Hematopoietic multipotent progenitor cell treated with erythropoietin and hydrocortisone succinate and interleukin-3 and kit ligand, for 15 days (in vitro differentiated cells): ENCODE measurements at regions not wholly inside any gene's neighbourhood (a gene's known extent, or its start where the extent isn't known, plus 50 kb on each side); places are given as distances from the start of the nearest gene placed in this dataset.
"Not testable (repeated sequence)": the region's sequence is repeated elsewhere in the genome, so short reads cannot be mapped to it uniquely, and the experiment has no call there.

Experiments used
- DNase-seq: peaks from one replicate; pipeline ENCODE4 v3.0.0-alpha.2; 2015; ENCODE audit warnings: low spot score

DNA sequence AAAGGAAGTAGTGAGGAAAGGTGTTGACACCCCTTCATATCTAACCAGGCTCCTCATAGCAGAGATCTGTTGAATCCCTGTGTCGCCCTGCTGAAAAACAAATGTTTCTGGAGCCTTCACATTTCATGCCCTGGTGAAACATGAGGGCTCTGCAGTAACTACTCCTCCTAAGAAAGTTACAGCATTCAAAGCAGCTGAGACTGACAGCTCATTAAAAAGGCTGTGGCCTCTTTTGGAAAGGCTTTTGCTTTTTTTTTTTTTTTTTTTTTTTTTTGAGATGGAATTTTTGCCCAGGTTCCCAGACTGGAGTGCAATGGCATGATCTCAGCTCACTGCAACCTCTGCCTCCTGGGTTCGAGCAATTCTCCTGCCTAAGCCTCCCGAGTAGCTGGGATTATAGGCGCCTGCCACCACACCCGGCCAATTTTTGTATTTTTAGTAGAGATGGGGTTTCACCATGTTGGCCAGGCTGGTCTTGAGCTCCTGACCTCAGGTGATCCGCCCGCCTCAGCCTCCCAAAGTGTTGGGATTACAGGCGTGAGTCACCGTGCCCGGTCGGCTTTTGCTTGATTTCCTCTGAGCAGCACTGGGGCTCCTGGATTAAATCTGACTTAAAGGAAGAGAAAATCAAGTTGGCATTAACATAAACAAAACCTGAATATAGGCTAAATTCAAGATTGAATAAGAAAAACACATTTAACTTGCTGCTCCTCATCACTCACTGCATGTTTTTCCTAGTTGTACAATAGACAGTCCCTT lies 112.9 kb downstream of the PCSK1 start:
- DNase-seq: not testable (repeated sequence)

DNA sequence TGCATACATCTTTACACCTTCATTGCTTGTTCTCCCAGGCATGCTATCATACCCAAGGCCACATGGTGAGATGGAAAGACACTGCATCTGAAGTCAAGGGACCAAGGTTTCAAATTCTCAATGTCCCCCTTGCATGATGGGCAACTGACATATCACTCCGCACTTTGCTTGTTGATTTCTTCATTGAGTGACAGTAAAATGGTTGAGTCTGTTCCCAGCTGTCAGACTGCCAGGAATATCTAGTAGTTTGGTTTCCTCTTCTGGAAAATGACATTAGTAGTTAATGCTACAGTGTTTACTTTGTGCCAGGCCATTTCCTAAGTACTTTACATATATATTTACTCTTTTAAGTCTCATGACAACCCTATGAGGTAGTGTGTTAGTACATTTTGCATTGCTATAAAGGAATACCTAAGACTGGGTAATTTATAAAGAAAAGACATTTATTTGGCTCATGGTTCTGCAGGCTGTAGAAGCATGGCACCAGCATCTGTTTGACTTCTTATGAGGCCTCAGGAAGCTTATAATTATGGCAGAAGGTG lies 114.4 kb downstream of the PCSK1 start:
- DNase-seq: no peak

DNA sequence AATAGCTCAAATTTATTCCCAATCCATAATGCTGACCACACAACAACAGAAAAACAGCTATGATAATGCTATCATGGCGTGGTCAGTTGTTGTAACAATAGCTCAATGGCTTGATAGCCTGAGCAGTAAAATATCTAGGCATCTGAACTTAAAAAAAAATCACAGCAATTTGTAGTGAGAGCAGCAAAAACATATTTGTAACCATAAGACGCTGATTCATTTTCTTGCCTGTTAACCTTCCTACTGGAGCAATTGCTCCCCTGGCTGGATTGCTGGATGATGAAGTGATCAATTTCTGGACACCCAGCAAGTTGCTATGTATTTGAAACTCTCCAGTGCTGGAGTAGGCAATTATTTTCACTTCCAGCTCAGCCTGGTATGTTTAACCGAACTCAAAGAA lies 115.1 kb downstream of the PCSK1 start:
- DNase-seq: no peak

- DNase-seq: no peak
Observed at GRCh38 chr5:96316487-96316886, 116.6 kb downstream of the PCSK1 start.

DNA sequence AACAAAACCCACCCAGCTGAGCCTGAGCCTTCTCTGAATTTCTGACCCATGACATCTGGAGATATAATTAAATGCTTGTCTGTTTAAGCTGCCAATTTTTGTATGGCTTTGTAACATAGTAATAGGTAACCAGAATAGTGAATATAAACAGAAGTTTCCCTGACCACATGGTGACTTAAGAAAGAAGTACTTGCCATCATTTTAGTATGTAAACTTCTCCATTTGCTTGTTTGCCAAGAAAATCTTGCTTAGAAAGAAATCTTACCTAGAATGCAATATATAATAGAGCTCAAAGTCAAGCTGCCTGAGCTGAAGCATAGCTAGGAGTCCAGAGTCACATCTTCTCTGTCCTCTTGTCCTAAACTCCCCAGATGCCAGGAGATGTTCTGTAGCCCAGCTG lies 117.0 kb downstream of the PCSK1 start:
- DNase-seq: no peak

DNA sequence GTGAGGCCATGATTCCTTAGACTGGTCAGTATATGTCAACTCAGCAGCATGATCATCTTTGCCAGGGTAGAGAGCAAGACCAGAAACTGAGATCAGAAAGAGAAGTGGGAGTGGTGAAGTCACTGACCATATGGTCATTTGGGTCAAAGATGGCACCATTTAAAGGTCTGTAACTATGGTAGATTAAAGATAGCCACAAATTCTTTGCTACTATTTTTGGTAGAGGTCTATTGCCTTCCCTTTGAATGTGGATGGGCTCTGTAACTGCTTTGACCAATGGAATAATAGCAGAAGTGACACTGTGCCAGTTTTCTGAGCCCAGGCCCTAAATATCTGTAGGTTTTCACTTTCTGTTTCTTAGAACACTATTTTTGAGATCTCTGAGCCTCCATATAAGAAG lies 117.6 kb downstream of the PCSK1 start:
- no peak for DNase-seq

DNA sequence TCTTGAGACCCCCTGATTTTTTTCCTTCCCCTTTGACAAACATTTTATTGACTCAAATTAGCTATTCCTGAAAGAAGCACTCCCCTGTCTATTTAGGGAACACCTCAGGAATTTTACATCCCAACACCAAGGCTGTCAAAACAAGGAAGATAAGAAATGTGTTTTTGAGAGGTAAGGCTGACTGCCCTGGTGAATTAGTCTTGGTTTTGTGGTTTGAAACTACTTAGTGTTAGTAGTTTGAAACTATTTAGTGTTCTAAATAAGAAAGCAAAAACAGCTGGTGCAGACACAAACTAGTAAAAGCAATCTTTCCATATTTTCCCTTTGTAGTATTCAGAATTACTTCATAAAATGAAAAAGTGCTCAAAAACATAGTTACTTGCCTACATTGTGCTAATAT lies 120.7 kb downstream of the PCSK1 start:
- DNase-seq: no peak

DNA sequence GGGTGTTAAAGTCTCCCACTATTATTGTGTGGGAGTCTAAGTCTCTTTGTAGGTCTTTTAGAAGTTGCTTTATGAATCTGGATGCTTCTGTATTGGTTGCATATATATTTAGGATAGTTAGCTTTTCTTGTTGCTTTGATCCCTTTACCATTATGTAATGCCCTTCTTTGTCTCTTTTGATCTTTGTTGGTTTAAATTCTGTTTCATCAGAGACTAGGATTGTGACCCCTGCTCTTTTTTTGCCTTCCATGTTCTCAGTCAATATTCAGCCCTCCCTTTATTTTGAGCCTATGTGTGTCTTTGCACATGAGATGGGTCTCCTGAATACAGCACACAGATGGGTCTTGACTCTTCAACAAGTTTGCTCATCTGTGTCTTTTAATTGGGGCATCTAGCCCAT lies 126.0 kb downstream of the PCSK1 start:
- not testable (repeated sequence) for DNase-seq

- no peak for DNase-seq
Observed at GRCh38 chr5:96302174-96302738, 130.8 kb downstream of the PCSK1 start.

DNA sequence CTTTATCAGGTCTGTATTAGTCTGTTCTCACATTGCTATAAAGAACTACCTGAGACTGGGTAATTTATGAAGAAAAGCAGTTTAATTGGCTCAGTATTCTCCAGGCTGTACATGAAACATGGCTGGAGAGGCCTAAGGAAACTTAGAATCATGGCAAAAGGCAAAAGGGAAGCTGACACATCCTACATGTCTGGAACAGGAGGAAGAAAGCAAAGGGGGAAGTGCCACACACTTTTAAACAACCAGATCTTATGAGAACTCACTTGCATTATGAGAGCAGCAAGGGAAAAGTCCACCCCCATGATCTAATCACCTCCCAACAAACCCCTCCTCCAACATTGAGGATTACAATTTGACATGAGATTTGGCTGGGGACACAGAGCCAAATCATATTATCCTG lies 132.1 kb downstream of the PCSK1 start:
- no peak for DNase-seq

DNA sequence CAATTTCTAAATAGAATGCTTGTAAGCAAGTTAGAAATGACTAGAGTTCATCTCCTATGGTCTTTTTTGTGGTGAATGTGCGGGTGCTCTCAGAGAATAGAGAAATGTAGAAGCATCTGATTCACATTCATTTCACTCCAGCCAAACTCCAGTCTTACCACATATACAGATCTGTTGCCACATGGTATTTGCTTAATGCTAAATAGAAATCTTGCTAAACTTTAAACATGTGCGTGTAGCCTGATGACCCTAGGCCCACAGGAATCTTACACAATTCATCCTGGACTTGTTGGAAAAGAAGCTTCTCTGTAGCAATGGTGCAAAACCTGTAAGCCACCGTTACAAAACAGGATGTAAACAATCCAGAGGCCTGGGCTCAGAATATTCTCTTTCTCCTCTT lies 135.2 kb downstream of the PCSK1 start:
- DNase-seq: no peak

DNA sequence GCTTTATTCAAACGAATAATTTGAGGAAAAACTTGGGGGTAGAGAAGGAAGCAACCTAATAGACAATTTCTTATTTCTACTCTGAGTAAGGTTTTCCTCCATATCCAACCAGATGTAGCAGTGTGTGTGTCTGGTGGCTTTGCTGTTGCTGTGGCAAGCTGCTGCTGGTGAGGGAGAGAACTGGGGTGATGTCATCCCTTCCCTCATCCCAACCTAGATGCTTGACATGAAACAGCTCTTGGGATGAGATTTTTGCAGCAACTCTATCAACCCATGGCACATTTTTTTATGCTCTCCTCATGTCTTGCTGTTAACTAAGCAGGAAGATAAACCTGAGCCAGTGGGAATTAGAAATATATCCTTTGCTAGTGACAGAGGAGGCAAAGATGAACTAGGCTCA lies 135.8 kb downstream of the PCSK1 start:
- no peak for DNase-seq

GRCh38 chr5:96294884-96295202 lies 138.2 kb downstream of the PCSK1 start:
- DNase-seq: no peak

DNA sequence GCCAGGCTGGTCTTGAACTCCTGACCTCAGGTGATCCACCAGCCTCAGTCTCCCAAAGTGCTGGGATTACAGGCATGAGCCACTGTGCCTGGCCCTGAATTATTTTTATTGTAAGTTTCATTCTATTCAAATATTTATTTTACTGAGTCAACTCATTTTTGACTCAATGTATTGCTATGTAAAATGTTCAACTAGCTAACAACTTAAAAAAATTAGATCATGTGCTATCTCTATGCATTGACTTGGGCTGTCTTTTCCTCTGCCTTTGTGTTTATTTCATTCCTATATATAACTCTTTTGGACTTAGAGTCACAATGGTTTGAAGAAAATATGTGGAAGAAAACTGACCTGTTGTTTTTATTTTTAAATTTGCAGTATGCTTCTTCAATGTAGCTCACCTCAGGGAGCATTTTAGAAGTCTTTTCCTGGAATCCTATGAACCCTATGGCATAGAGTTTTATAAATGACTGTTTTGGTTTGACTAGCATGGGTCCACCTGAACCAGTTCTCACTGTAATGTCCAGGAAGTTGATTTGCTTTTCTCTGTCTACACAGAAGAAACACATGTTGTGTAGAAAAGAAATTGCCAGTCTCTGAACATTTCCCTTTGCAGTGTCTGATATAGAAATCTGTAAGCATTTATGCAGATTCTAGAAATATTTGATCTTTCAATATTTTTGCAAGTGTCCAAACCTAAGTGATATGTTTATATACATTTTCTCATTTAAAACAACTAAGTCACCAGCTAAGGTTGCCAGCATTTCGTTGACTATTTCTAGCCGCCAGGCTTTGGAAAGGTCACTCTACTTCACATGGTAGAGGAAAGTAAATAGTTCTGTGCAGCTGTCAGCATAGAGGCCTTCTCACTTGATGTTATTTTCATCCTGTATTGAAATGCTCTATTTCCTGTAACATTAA lies 138.8 kb downstream of the PCSK1 start:
- DNase-seq: no peak

DNA sequence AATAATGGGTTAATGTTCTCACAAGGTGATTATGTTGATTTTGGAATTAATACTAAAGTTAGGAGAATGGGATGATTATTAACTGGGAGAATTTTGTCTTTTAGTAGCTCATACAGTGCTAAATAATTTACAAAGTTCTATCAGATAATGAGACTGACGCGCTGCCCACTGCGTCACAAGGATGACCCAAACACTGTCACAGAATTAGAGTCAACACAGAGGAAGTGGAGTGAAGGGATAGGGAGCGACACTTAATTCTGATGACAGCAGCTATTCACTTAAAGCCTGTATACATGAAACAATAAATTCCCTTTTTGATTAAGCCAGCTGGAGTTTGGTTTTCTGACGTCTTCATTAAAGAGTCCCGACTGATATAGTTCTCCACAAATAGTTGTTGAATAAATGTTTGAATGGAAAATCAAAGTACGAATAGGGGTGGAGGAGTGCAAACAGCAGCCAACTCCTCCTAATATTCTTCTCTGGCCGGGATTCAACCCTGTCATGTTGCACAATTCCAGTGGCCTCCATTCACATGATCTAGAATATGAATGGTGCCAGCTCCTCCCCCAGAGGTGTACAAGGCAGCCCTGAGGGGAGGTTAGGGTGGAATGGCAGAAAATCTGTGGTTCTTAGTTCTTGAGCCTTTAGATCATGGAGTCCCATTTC lies 140.3 kb downstream of the PCSK1 start:
- DNase-seq: no peak

- DNase-seq: not testable (repeated sequence)
Observed at GRCh38 chr5:96289287-96289686, 143.8 kb downstream of the PCSK1 start.

DNA sequence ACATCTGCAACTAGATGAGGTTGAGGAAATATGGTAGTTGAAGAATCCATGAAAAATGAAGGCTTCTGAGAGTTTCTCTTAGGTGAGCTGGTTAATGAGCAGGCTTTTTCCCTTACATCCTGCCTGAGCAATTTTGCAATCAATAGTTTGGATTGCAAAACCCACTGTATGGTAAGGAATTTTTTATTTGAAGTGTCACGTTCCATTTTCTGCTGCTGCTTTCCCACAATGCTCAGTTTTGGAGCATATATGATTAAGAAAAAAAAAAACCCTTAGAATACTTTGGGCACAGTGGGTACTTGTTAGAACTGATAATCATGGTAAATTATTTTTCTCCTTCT lies 144.2 kb downstream of the PCSK1 start:
- DNase-seq: no peak

DNA sequence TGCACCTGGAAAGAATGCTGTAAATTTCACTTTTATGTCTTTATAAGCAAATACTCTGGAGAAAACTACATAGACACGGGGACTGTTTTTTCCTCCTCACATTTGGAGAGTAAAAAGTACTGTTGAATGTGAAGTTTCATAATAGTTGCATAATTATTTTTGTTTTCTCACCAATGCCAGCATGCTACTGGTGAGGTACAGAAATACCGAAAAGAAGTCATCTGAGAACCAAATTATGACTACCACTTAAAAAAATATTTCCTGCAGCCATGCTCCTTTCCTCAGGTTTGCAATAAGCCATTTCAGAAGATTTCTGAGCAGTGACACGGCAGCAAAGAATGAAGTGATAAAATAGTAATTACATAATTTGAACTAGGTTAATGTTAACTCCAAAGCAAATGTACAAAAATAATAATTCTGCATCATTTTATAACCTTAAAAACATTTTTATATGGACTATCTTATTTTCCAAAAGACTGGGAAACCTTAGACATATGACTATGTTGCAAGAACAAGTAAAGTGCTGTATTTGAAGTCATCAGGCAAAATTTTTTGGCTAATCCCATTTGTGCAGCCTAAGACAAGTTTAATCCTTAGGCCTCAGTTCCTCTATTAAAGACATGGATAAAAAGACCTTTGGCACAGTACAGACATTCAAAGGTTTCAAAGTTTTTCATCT lies 144.7 kb downstream of the PCSK1 start:
- no peak for DNase-seq

DNA sequence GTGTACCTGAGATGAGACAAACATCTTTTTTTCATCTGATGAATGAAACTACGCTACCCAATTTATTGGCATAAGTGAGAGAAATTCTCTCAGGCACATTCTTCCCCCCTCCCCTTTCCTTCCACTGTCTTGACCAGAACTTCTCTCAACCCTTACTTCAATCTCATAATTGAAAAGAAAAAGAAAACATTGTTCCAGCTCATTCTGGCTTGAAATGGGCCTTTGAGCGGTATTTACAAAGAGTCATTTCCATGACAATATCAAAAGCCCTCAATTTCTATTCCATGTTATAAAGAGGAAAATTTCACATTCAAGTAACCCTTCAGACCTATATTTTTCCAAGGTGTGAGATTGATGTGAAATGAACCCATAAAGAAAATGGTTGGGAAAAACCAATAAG lies 145.9 kb downstream of the PCSK1 start:
- no peak for DNase-seq

- DNase-seq: no peak
Observed at GRCh38 chr5:96285823-96286222, 147.2 kb downstream of the PCSK1 start.

DNA sequence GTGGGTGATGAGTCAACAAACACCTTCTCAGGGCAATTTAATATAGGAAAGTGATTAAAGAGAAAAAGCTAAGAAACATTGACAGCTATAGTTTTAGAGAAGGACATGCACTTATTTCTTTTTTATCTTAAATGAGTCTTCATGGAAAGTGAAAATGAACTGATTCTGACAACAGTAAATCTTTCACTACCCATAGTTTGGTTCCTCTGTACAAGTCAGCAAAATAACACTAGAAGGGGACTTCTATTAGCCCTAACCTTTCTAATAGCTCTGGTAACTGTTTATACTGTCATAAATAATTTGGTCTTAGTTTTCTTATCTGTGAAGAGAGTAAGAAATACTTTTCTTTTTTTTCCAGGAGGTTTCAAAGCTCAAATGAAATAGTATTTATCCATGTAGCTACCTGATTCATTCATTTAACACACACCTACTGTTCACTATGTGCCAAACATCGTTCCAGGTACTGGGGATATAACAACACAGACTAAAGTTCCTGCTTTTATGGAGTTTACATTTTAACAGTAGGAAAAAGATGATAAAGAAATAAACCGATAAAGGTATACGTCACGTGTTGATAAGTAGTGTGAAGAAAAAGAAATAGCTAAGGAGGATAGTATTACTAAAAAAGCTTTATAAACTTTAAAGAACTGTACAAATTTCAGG lies 148.2 kb downstream of the PCSK1 start:
- no peak for DNase-seq
